Mucosa of rectum (tissue), 2 donors: ENCODE measurements at regions not wholly inside any gene's neighbourhood (a gene's known extent, or its start where the extent isn't known, plus 50 kb on each side); places are given as distances from the start of the nearest gene placed in this dataset.

Source experiments
- H3K27ac ChIP-seq, 2 donors: one replicate each; pipeline ENCODE4 v1.7.0; 2013; ENCODE audit warnings: inconsistent platforms in 2 of 2, low read depth in 2 of 2, low read length in 2 of 2
- H3K27me3 ChIP-seq, 2 donors: one replicate each; pipeline ENCODE4 v1.7.0; 2013; ENCODE audit warnings: low read length in 2 of 2; ENCODE audit not compliant: control insufficient read depth in 2 of 2, insufficient read depth in 2 of 2
- H3K36me3 ChIP-seq, 2 donors: one replicate each; pipeline ENCODE4 v1.7.0; 2013; ENCODE audit warnings: low read length in 2 of 2; ENCODE audit not compliant: control insufficient read depth in 2 of 2, insufficient read depth in 2 of 2
- H3K4me1 ChIP-seq, 2 donors: one replicate each; pipeline ENCODE4 v1.7.0; 2013; ENCODE audit warnings: low read length in 2 of 2, mild to moderate bottlenecking in 1 of 2; ENCODE audit not compliant: control insufficient read depth in 2 of 2, insufficient read depth in 2 of 2
- H3K4me3 ChIP-seq, 2 donors: one replicate each; pipeline ENCODE4 v1.7.0; 2013; ENCODE audit warnings: low read length in 2 of 2
- H3K9ac ChIP-seq, 2 donors: one replicate each; pipeline ENCODE4 v1.7.0; 2013; ENCODE audit warnings: low read length in 2 of 2, low read depth in 1 of 2, mild to moderate bottlenecking in 1 of 2
- H3K9me3 ChIP-seq, 2 donors: one replicate each; pipeline ENCODE4 v1.7.0; 2013; ENCODE audit warnings: low read length in 2 of 2; ENCODE audit not compliant: control insufficient read depth in 2 of 2
- donor health status: healthy.
- donor health status: Normal muscosa, but diverticular disease.

- no peak overlapping the region for H3K27ac ChIP-seq
- no peaks in the 10 kb centered on the region for H3K4me1 ChIP-seq
- peaks cover 0 to 3% of the 10 kb centered on the region in 2 donors for H3K9me3 ChIP-seq
- no peak overlapping the region for H3K4me3 ChIP-seq
- H3K27me3 ChIP-seq = no peaks in the 10 kb centered on the region
- H3K9ac ChIP-seq = no peak overlapping the region
- no peaks in the 10 kb centered on the region for H3K36me3 ChIP-seq
Measured at GRCh38 chr7:53087274-53087673, 51.8 kb downstream of the POM121L12 start.

GRCh38 chr7:53094191-53094590, 58.8 kb downstream of the POM121L12 start:
- no peaks in the 10 kb centered on the region for H3K27me3 ChIP-seq
- no peak overlapping the region for H3K27ac ChIP-seq
- no peaks in the 10 kb centered on the region for H3K9me3 ChIP-seq
- H3K4me3 ChIP-seq = no peak overlapping the region
- H3K4me1 ChIP-seq = no peaks in the 10 kb centered on the region
- no peak overlapping the region for H3K9ac ChIP-seq
- no peaks in the 10 kb centered on the region for H3K36me3 ChIP-seq

- no peaks in the 10 kb centered on the region for H3K9me3 ChIP-seq
- no peak overlapping the region for H3K9ac ChIP-seq
- H3K27me3 ChIP-seq = no peaks in the 10 kb centered on the region
- H3K36me3 ChIP-seq = no peaks in the 10 kb centered on the region
- no peak overlapping the region for H3K4me3 ChIP-seq
- no peaks in the 10 kb centered on the region for H3K4me1 ChIP-seq
- no peak overlapping the region for H3K27ac ChIP-seq
Measured at GRCh38 chr7:53094827-53095226, 59.4 kb downstream of the POM121L12 start.

GRCh38 chr7:53095731-53096501, 60.5 kb downstream of the POM121L12 start:
- Histone ChIP-seq H3K4me1 (no peaks in the 10 kb centered on the region), H3K27ac (no peak overlapping the region), H3K9ac (no peak overlapping the region), H3K27me3 (no peaks in the 10 kb centered on the region), H3K4me3 (no peak overlapping the region), H3K9me3 (no peaks in the 10 kb centered on the region), H3K36me3 (no peaks in the 10 kb centered on the region)

- Histone ChIP-seq H3K27ac (no peak overlapping the region), H3K36me3 (no peaks in the 10 kb centered on the region), H3K4me1 (no peaks in the 10 kb centered on the region), H3K4me3 (no peak overlapping the region), H3K9me3 (no peaks in the 10 kb centered on the region), H3K9ac (no peak overlapping the region), H3K27me3 (no peaks in the 10 kb centered on the region)
Measured at GRCh38 chr7:53100091-53100490, 64.7 kb downstream of the POM121L12 start.

- Histone ChIP-seq H3K9ac (no peak overlapping the region), H3K4me3 (no peak overlapping the region), H3K4me1 (no peaks in the 10 kb centered on the region), H3K36me3 (no peaks in the 10 kb centered on the region), H3K27ac (no peak overlapping the region), H3K27me3 (no peaks in the 10 kb centered on the region), H3K9me3 (no peaks in the 10 kb centered on the region)
Measured at GRCh38 chr7:53101026-53101425, 65.6 kb downstream of the POM121L12 start.

- Histone ChIP-seq H3K27ac (no peak overlapping the region), H3K36me3 (no peaks in the 10 kb centered on the region), H3K4me3 (no peak overlapping the region), H3K4me1 (no peaks in the 10 kb centered on the region), H3K9ac (no peak overlapping the region), H3K27me3 (no peaks in the 10 kb centered on the region), H3K9me3 (no peaks in the 10 kb centered on the region)
Measured at GRCh38 chr7:53110425-53110824, 75.0 kb downstream of the POM121L12 start.

GRCh38 chr7:53111031-53111430, 75.6 kb downstream of the POM121L12 start:
- no peak overlapping the region for H3K4me3 ChIP-seq
- H3K9ac ChIP-seq = no peak overlapping the region
- H3K27me3 ChIP-seq = no peaks in the 10 kb centered on the region
- no peaks in the 10 kb centered on the region for H3K4me1 ChIP-seq
- H3K9me3 ChIP-seq = no peaks in the 10 kb centered on the region
- H3K27ac ChIP-seq = no peak overlapping the region
- H3K36me3 ChIP-seq = no peaks in the 10 kb centered on the region

- H3K9me3 ChIP-seq = no peaks in the 10 kb centered on the region
- no peak overlapping the region for H3K27ac ChIP-seq
- H3K4me3 ChIP-seq = no peak overlapping the region
- no peaks in the 10 kb centered on the region for H3K27me3 ChIP-seq
- H3K4me1 ChIP-seq = no peaks in the 10 kb centered on the region
- no peaks in the 10 kb centered on the region for H3K36me3 ChIP-seq
- no peak overlapping the region for H3K9ac ChIP-seq
Measured at GRCh38 chr7:53113424-53113823, 78.0 kb downstream of the POM121L12 start.

GRCh38 chr7:53119514-53119941, 84.1 kb downstream of the POM121L12 start:
- no peak overlapping the region for H3K9ac ChIP-seq
- H3K9me3 ChIP-seq = no peaks in the 10 kb centered on the region
- H3K4me1 ChIP-seq = no peaks in the 10 kb centered on the region
- H3K36me3 ChIP-seq = no peaks in the 10 kb centered on the region
- no peaks in the 10 kb centered on the region for H3K27me3 ChIP-seq
- H3K27ac ChIP-seq = no peak overlapping the region
- H3K4me3 ChIP-seq = no peak overlapping the region
